ENCODE measurements at regions not wholly inside any gene's neighbourhood (a gene's known extent, or its start where the extent isn't known, plus 50 kb on each side); places are given as distances from the start of the nearest gene placed in this dataset.

GRCh38 chr18:44036501-44036900 lies 644.2 kb upstream of the SETBP1 start:
- 33 to 56% (median 48%) methylated on average over 2 to 3 of the region's 3 CpGs for WGBS, 5 donors

GRCh38 chr18:44039216-44039615 lies 641.5 kb upstream of the SETBP1 start:
- H3K27me3 ChIP-seq = no peaks in the 10 kb centered on the region
- H3K9me3 ChIP-seq = no peaks in the 10 kb centered on the region
- H3K27ac ChIP-seq = no peak overlapping the region
- no peak overlapping the region for H3K4me3 ChIP-seq
- intact Hi-C loops (cut with DNase I; ENCODE audit: low total_unique reads) = no loop called here
- no peak for DNase-seq
- H3K36me3 ChIP-seq = no peaks in the 10 kb centered on the region
- 88 to 96% (median 90%) methylated on average over 2 of the region's 2 CpGs for WGBS, 5 donors
- TF ChIP-seq POLR2A (IDR thresholded peaks at IDR 0.05) = no peak
- TF ChIP-seq POLR2AphosphoS5 (IDR thresholded peaks at IDR 0.05) = no peak
- no peak for TF ChIP-seq CTCF (IDR thresholded peaks at IDR 0.05)
- TF ChIP-seq EP300 (IDR thresholded peaks at IDR 0.05) = no peak
- no peaks in the 10 kb centered on the region for H3K4me1 ChIP-seq

More at GRCh38 chr18:44036501-44036900, 644.2 kb upstream of the SETBP1 start:
- DNase-seq = peak; percentile 32 to 55
- intact Hi-C loops (cut with DNase I; ENCODE audit: low total_unique reads) = no loop called here
- H3K9me3 ChIP-seq = no peaks in the 10 kb centered on the region
- no peaks in the 10 kb centered on the region for H3K4me1 ChIP-seq
- no peaks in the 10 kb centered on the region for H3K27me3 ChIP-seq
- no peak for TF ChIP-seq CTCF (IDR thresholded peaks at IDR 0.05)
- no peak for TF ChIP-seq POLR2A (IDR thresholded peaks at IDR 0.05)
- TF ChIP-seq EP300 (IDR thresholded peaks at IDR 0.05) = no peak
- TF ChIP-seq POLR2AphosphoS5 (IDR thresholded peaks at IDR 0.05) = no peak
- no peak overlapping the region for H3K27ac ChIP-seq
- H3K36me3 ChIP-seq = no peaks in the 10 kb centered on the region
- H3K4me3 ChIP-seq = no peak overlapping the region

GRCh38 chr18:44039826-44040225 lies 640.9 kb upstream of the SETBP1 start:
- Histone ChIP-seq H3K4me1 (no peaks in the 10 kb centered on the region), H3K27ac (no peak overlapping the region), H3K36me3 (no peaks in the 10 kb centered on the region), H3K27me3 (no peaks in the 10 kb centered on the region), H3K9me3 (no peaks in the 10 kb centered on the region), H3K4me3 (no peak overlapping the region)
- intact Hi-C loops (cut with DNase I; ENCODE audit: low total_unique reads) = no loop called here
- DNase-seq = peak in 1 of 2 donors; percentile 8
- 72 to 83% (median 79%) methylated on average over 1 of the region's 1 CpG for WGBS, 5 donors
- TF ChIP-seq EP300 (IDR thresholded peaks at IDR 0.05) (no peak), POLR2AphosphoS5 (IDR thresholded peaks at IDR 0.05) (no peak), CTCF (IDR thresholded peaks at IDR 0.05) (no peak), POLR2A (IDR thresholded peaks at IDR 0.05) (no peak)

GRCh38 chr18:44041553-44041952 lies 639.1 kb upstream of the SETBP1 start:
- intact Hi-C loops (cut with DNase I; ENCODE audit: low total_unique reads) = no loop called here

More at GRCh38 chr18:44041553-44041952, 639.1 kb upstream of the SETBP1 start:
- no peaks in the 10 kb centered on the region for H3K36me3 ChIP-seq
- H3K27ac ChIP-seq = no peak overlapping the region
- DNase-seq = no peak
- H3K9me3 ChIP-seq = no peaks in the 10 kb centered on the region
- no peak for TF ChIP-seq POLR2A (IDR thresholded peaks at IDR 0.05)
- no peak for TF ChIP-seq EP300 (IDR thresholded peaks at IDR 0.05)
- no peak for TF ChIP-seq CTCF (IDR thresholded peaks at IDR 0.05)
- TF ChIP-seq POLR2AphosphoS5 (IDR thresholded peaks at IDR 0.05) = no peak
- WGBS, 5 donors = 77 to 90% (median 80%) methylated on average over 3 of the region's 3 CpGs
- no peaks in the 10 kb centered on the region for H3K4me1 ChIP-seq
- no peak overlapping the region for H3K4me3 ChIP-seq
- no peaks in the 10 kb centered on the region for H3K27me3 ChIP-seq
